ENCODE measurements at regions not wholly inside any gene's neighbourhood (a gene's known extent, or its start where the extent isn't known, plus 50 kb on each side); places are given as distances from the start of the nearest gene placed in this dataset.

GRCh38 chr4:142909908-142910307 lies 63.8 kb upstream of the INPP4B start:
- TF ChIP-seq ZNF274 (IDR thresholded peaks at IDR 0.05; ENCODE audit: low read depth, low read length) (no peak), SUZ12 (IDR thresholded peaks at IDR 0.05; ENCODE audit: extremely low read depth, insufficient read depth, insufficient read length) (no peak)

Measured in NT2/D1 (cell line).